ENCODE measurements at regions not wholly inside any gene's neighbourhood (a gene's known extent, or its start where the extent isn't known, plus 50 kb on each side); places are given as distances from the start of the nearest gene placed in this dataset.

DNA sequence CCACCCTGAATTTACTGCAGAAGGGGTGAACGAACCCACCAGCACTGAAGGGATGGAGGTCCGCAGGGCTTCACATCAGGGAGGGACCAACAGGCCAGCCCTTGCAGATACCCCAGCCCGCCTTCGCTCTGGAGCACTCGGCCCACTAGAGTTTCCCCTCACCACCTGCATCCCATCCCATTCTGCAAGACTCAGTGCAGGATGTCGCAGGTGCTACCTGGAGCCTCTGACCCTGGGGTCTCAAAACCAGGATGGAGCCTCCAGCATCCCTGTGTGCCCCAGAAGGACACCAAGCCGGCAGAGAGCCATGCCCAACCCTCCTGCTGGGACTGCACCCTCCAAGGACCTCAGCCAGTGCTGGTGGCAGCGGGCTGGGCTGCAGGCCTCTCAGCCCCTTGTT is 57.6 kb upstream of the ADRA2C start:
- peaks cover 27% of the 10 kb centered on the region for H3K27me3 ChIP-seq (replicated peaks)
- no peak for DNase-seq (ENCODE audit: low read depth in 1 of 2, low spot score in 2 of 2)
- H3K36me3 ChIP-seq = no peaks in the 10 kb centered on the region
- H3K9me3 ChIP-seq (replicated peaks) = no peaks in the 10 kb centered on the region
- H3K4me3 ChIP-seq = no peak overlapping the region
- no peak overlapping the region for H3K27ac ChIP-seq
- H3K4me1 ChIP-seq (replicated peaks) = no peaks in the 10 kb centered on the region

DNA sequence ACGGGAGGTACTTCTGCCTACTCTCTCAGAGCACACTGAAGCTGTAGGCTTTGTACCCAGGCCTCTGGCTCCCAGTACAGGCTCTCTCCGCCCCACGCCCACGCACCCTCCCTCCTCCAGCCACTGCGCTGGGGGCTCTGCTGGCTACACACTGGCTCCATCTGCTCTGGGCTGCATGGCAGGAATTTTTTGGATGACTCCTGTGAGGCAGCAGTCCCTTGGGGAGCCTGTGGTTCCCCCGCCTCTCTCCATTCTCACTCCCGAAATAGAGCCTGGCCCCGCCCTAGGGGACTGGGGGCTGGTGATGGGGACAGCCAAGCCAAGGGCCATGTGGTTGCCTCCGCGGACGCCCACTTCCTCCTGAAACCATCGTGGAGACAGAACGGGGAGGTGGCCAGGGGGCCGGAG is 58.1 kb upstream of the ADRA2C start:
- Histone ChIP-seq H3K27me3 (replicated peaks) (peaks cover 30% of the 10 kb centered on the region), H3K27ac (no peak overlapping the region), H3K36me3 (no peaks in the 10 kb centered on the region), H3K4me3 (no peak overlapping the region), H3K4me1 (replicated peaks) (no peaks in the 10 kb centered on the region), H3K9me3 (replicated peaks) (no peaks in the 10 kb centered on the region)
- DNase-seq (ENCODE audit: low read depth in 1 of 2, low spot score in 2 of 2) = no peak

GRCh38 chr4:3707423-3708102 is 58.6 kb upstream of the ADRA2C start:
- no peak overlapping the region for H3K27ac ChIP-seq
- peaks cover 33% of the 10 kb centered on the region for H3K27me3 ChIP-seq (replicated peaks)
- no peak overlapping the region for H3K4me3 ChIP-seq
- no peak for DNase-seq (ENCODE audit: low read depth in 1 of 2, low spot score in 2 of 2)
- H3K9me3 ChIP-seq (replicated peaks) = no peaks in the 10 kb centered on the region
- H3K4me1 ChIP-seq (replicated peaks) = no peaks in the 10 kb centered on the region
- no peaks in the 10 kb centered on the region for H3K36me3 ChIP-seq

DNA sequence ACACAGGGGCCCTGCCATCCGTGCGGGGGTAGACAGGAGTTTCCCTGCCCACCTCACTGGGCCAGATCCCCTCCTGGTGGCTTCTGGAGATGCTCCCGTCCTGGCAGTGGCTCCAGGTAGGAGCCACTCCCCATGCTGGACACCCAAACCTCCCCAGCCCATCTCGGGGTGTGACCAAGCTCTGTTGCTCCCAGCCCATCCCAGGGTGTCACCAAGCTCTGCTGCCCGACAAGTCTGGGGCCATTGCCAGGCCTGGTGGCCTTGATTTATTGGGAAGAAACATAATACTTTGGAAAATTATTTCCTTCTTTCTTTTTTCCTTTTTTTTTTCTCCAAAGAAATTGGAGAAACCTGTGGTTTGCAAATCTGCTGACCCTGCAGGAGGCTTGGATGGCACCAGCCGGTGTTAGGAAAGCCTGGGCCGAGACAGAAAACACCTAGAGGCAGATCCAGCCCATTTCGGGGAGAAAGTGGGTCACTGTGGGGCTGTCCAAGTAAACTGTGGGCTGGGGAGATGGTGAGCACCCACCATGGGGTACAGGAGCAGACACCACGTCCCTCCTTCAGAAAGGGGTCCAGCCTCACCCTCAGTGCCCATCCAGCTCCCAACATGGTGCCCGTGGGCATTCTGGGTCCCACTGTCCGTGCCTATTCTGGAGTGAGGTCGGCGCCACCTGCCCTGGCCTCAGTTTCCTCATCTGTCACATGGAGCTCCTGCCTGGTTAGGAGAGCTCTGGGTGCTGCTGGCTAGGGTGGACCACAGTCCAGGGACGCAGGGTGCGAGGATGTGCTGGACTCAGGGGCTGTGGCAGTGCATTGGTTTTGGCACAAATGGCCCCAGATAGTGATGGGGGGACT is 59.4 kb upstream of the ADRA2C start:
- Histone ChIP-seq H3K27me3 (replicated peaks) (peaks cover 36% of the 10 kb centered on the region), H3K9me3 (replicated peaks) (no peaks in the 10 kb centered on the region), H3K27ac (no peak overlapping the region), H3K36me3 (no peaks in the 10 kb centered on the region), H3K4me1 (replicated peaks) (no peaks in the 10 kb centered on the region), H3K4me3 (no peak overlapping the region)
- DNase-seq (ENCODE audit: low read depth in 1 of 2, low spot score in 2 of 2) = no peak

DNA sequence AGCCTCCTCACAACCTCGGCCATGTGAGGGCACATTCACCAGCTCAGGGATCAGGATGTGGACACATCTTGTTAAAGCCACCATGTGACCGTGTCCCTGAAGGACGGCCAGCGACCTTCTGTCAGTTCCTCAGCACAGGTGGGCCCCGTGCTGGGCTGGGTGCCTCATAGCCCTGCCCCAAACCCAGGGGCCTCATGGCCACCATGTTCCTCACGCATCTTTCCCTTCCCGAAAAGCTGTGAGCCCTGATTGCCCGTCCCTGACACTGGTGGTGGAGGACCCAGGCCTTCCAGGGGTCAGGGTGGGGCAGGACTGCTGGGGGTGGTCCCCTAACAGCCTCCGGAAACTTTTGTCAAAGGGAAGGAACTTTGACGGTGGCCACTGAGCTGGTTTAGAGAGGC is 60.1 kb upstream of the ADRA2C start:
- no peak for DNase-seq (ENCODE audit: low read depth in 1 of 2, low spot score in 2 of 2)
- Histone ChIP-seq H3K27me3 (replicated peaks) (peaks cover 38% of the 10 kb centered on the region), H3K4me1 (replicated peaks) (no peaks in the 10 kb centered on the region), H3K4me3 (no peak overlapping the region), H3K9me3 (replicated peaks) (no peaks in the 10 kb centered on the region), H3K36me3 (no peaks in the 10 kb centered on the region), H3K27ac (no peak overlapping the region)

GRCh38 chr4:3705236-3705987 is 60.8 kb upstream of the ADRA2C start:
- no peak overlapping the region for H3K27ac ChIP-seq
- no peak for DNase-seq (ENCODE audit: low read depth in 1 of 2, low spot score in 2 of 2)
- no peak overlapping the region for H3K4me3 ChIP-seq
- H3K9me3 ChIP-seq (replicated peaks) = no peaks in the 10 kb centered on the region
- no peaks in the 10 kb centered on the region for H3K36me3 ChIP-seq
- no peaks in the 10 kb centered on the region for H3K4me1 ChIP-seq (replicated peaks)
- H3K27me3 ChIP-seq (replicated peaks) = peaks cover 36% of the 10 kb centered on the region

- Histone ChIP-seq H3K4me1 (replicated peaks) (no peaks in the 10 kb centered on the region), H3K9me3 (replicated peaks) (no peaks in the 10 kb centered on the region), H3K27ac (no peak overlapping the region), H3K4me3 (no peak overlapping the region), H3K27me3 (replicated peaks) (peaks cover 31% of the 10 kb centered on the region), H3K36me3 (no peaks in the 10 kb centered on the region)
- DNase-seq (ENCODE audit: low read depth in 1 of 2, low spot score in 2 of 2) = no peak
Observed at GRCh38 chr4:3704669-3705068, 61.5 kb upstream of the ADRA2C start.

DNA sequence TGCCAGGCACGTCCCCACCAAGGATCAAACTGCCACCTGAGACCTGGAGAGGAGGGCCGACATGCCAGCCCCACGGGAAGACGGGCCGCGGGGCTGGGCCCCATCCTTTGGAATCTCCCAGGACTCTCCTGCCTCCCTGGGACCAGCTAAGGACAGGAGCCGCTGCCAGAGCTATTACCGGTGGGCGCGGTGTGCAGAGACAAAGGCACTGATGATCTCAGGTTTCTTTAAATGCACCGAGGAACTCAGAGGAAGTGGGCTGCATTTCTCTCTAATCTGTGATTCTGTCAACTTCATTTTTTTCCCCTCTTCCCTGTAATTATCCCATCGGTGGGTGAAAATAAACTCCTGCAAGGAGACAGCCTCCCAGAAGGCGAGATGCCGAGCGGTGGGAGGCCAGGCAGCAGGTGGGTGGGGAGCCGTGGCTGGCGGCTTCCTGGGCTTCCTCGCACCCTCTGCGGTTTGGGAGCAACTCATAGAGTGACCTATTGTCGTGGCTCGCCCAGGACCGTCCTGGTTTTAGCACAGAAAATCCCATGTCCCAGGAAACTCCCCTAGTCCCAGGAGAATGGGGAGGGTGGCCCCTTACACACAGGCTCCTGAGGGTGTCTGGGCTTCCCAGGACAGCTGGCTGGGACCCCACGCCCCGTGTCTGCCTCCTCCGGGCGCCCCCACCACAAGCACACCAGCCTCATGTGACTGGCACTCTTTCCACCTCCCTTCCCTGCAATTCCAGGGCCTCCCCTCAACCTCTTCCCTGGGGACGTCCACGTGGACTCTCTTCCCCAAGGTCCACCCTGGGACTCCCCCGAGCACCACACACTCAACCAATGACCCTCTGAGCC is 62.3 kb upstream of the ADRA2C start:
- H3K27ac ChIP-seq = no peak overlapping the region
- no peak for DNase-seq (ENCODE audit: low read depth in 1 of 2, low spot score in 2 of 2)
- H3K36me3 ChIP-seq = no peaks in the 10 kb centered on the region
- no peak overlapping the region for H3K4me3 ChIP-seq
- H3K9me3 ChIP-seq (replicated peaks) = no peaks in the 10 kb centered on the region
- H3K4me1 ChIP-seq (replicated peaks) = no peaks in the 10 kb centered on the region
- peaks cover 27% of the 10 kb centered on the region for H3K27me3 ChIP-seq (replicated peaks)

- H3K4me1 ChIP-seq (replicated peaks) = no peaks in the 10 kb centered on the region
- no peaks in the 10 kb centered on the region for H3K9me3 ChIP-seq (replicated peaks)
- no peak for DNase-seq (ENCODE audit: low read depth in 1 of 2, low spot score in 2 of 2)
- H3K4me3 ChIP-seq = no peak overlapping the region
- no peak overlapping the region for H3K27ac ChIP-seq
- H3K36me3 ChIP-seq = no peaks in the 10 kb centered on the region
- H3K27me3 ChIP-seq (replicated peaks) = peaks cover 27% of the 10 kb centered on the region
Observed at GRCh38 chr4:3703343-3703676, 62.9 kb upstream of the ADRA2C start.

DNA sequence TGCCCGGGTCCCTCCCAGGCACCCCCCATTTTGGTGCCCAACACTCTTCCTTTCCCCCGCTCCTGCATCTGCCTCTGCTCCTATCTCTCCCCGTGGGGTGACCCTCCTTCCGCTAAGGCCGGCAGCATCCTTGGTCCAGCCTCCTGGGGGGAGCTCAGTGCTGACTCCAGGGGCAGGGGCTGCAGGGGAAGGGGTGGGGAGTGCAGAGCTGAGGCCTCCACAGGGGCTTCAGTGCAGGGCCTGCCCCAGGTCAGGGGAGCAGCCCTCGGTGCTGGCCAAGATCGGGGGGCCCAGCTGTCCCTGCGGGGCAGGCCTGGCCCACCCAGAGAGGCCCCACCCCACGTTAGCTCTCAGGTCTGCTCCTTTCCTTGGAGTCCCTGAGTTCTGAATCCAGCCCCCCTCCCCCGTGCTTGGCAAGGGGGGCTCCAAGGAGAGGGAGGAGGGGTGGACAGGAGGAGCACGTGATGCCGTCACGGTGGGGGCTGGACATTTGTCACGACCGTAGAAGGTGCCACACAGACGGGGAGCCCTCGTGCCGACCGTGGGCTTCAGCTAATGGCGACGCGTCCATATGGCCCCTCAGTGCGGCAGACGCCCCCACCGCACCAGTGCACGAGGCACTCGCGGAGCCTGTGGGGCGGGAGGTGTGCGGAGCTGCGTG is 63.5 kb upstream of the ADRA2C start:
- no peak overlapping the region for H3K4me3 ChIP-seq
- no peak overlapping the region for H3K27ac ChIP-seq
- H3K27me3 ChIP-seq (replicated peaks) = peaks cover 27% of the 10 kb centered on the region
- no peaks in the 10 kb centered on the region for H3K4me1 ChIP-seq (replicated peaks)
- no peaks in the 10 kb centered on the region for H3K36me3 ChIP-seq
- no peaks in the 10 kb centered on the region for H3K9me3 ChIP-seq (replicated peaks)
- DNase-seq (ENCODE audit: low read depth in 1 of 2, low spot score in 2 of 2) = no peak

DNA sequence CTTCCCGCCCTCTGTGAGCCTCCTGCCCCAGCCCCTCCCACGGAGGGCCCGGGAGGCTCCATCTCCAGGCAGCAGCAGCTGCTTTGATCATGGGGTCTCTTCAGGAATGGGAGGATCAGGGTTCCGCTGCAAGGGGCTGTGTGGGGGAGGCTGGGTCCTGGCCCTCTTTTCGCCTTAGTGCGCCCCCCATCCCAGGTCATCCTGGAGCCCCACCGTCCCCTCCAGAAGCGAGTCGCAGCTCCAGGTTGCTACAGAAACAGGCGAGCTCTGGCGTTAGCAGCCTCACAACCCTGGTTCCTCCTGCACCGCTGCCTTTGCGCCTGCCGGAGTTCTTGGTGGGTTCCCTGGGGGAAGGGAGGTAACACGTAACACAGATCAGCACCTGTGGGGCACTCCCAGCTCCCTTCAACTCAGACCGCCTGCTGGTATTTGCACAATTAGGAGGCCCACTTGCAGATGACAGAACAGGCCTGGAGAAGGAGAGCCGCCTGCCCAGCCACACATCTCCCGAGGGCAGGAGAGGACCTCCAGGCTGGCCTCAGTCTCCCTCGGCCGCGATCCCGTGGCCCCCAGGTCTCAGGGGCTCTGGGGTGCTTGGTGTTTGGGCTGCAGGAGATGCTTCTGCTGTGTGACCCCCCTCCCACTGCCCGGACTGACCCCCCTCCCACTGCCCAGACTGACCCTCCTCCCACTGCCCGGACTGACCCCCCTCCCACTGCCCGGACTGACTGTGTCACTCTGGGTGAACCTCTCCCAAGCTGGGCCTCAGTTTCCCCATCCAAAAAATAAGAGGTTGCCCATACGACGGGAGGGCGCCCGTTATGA is 64.2 kb upstream of the ADRA2C start:
- no peak overlapping the region for H3K27ac ChIP-seq
- H3K4me3 ChIP-seq = no peak overlapping the region
- H3K9me3 ChIP-seq (replicated peaks) = no peaks in the 10 kb centered on the region
- H3K4me1 ChIP-seq (replicated peaks) = no peaks in the 10 kb centered on the region
- H3K36me3 ChIP-seq = no peaks in the 10 kb centered on the region
- DNase-seq (ENCODE audit: low read depth in 1 of 2, low spot score in 2 of 2) = no peak
- peaks cover 27% of the 10 kb centered on the region for H3K27me3 ChIP-seq (replicated peaks)

DNA sequence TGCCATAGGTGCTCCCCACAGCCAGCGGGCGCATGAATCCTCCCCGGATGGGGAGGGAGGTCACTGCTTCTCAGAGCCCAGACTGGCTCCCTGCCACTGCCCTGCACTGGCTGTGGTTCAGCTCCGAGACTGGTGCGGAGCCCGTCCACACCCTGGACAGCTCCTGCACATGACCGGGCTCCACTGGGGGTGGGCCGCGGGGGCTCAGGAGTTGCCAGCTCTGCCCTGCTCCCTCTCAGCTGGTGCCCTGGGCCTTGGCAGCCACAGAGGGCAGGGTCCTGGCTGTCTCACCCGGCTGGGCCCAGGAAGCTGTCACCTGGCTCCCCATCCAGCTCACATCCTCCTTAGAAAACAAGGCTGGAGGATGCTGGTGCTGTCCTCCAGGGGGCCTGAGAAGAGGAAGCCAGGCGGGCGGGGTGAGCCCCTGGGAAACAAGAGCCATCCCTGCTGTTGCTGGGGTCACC is 64.9 kb upstream of the ADRA2C start:
- Histone ChIP-seq H3K36me3 (no peaks in the 10 kb centered on the region), H3K9me3 (replicated peaks) (no peaks in the 10 kb centered on the region), H3K4me3 (no peak overlapping the region), H3K27ac (no peak overlapping the region), H3K4me1 (replicated peaks) (no peaks in the 10 kb centered on the region), H3K27me3 (replicated peaks) (peaks cover 27% of the 10 kb centered on the region)
- no peak for DNase-seq (ENCODE audit: low read depth in 1 of 2, low spot score in 2 of 2)

Measured in SJSA1 (cell line).